HuH-7 (cell line): ENCODE measurements at regions not wholly inside any gene's neighbourhood (a gene's known extent, or its start where the extent isn't known, plus 50 kb on each side); places are given as distances from the start of the nearest gene placed in this dataset.
"Not testable (repeated sequence)": the region's sequence is repeated elsewhere in the genome, so short reads cannot be mapped to it uniquely, and the experiment has no call there.

Source experiments
- DNase-seq: peaks from one replicate; pipeline ENCODE4 v3.0.0; 2011; ENCODE audit warnings: low spot score

DNA sequence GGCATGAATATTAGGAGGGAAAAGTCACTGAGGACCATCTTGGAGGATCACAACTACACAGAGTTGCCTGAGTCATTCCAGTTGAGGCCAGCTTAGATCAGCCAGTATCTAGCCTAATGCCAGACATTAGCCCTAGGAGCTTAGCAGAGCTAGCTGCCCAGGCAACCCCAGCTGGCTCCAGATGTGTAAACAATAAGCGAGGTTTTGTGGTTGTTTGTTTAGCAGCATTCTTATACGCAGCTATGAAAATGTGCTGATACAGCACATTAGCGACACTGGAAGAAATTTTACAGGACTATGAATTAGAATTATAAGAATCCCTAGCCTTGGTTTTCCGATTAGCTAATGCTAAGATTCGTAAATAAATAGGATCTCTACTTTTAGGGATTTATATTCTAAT is 59.3 kb downstream of the BTBD3 start:
- DNase-seq, result no peak

DNA sequence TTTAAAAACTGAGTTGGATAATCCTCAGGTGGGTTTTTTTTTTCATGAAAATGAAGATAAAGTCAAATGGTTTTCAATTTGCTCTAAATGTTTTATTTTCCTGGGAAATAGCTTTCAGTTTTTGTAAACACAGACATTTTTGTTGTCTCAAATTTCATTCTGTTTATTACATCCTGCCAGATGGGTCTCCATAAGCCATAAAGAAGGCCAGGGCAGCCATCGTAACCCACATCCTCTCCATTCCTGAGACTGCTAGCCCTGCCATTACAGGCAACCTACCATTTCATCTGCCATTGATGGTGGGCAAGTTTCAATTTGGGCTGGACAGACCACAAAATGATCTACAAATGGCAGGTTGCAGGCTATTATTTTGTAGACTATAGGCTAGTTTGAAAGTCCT is 60.8 kb downstream of the BTBD3 start:
- no peak for DNase-seq

DNA sequence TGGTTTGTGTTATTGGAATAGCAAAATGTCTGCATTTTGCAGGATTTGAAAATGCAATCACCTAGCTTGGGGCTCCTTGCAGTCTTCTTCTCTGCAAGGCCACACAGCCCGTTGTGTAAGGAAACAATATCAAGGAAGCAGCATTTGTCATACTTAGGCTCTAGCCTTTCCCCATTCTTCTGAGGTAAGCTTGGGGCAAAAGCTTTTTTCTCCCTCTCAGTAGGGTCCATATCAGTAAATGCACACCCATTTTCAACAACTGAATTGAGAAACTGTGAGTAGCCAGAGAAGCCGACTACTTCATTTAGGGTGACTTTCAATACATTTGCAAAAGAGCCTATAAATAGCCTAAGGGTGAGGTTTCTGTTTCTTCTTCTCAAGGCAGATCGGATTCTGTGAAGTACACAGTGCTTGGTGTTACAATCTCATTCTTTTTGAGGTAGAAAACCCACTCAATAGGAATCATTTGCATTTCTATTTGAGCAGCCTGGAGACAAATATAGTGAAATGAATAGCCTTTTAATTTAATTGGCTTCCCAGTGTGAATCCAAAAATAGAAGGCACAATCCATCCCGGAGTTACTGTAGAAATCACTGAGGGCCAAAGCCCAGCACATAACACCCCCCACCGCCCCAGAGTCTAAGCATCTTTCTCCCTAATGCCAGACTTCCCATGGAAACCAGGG is 61.8 kb downstream of the BTBD3 start:
- DNase-seq, result no peak

DNA sequence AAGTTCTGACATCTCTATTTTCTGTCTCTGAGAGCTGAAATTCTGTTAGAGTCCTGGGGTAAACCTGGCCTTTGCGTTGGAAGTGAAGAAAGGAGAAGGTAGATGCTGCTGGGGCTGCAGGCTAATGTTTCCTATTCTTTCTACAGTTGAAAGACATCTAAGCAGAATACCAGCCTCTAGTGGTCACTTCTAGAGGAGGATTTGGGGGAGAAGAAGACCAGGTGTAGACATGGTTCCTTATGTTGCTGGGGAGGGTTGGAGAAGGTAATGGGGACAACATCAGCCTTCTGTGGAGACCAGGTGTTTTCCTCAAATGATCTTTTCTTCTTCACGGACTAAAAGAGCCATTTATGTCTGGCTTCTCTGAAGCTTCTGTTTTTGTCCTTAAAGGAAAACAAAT is 62.6 kb downstream of the BTBD3 start:
- DNase-seq, result no peak

DNA sequence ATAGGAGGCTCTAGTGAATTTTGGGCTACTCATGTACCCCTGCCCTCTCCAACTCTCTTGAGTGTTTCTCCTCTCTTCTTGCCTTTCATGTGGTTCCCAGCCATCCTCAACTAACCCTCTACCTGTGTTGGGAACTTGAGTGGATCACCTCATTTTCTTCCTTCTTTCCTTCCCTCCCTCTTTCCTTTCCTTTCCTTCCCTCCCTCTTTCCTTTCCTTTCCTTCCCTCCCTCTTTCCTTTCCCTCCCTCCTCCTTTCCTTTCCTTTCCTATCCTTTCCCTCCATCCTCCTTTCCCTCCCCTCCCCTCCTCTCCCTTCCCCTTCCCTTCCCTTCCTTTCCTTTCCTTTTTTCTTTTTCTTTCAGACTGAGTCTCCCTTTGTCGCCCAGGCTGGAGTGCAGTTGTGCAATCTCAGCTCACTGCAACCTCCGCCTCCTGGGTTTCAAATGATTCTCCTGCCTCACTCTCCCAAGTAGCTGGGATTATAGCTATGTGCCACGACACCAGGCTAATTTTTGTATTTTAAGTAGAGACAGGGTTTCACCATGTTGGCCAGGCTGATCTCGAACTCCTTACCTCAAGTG is 63.8 kb downstream of the BTBD3 start:
- DNase-seq, result no peak

DNA sequence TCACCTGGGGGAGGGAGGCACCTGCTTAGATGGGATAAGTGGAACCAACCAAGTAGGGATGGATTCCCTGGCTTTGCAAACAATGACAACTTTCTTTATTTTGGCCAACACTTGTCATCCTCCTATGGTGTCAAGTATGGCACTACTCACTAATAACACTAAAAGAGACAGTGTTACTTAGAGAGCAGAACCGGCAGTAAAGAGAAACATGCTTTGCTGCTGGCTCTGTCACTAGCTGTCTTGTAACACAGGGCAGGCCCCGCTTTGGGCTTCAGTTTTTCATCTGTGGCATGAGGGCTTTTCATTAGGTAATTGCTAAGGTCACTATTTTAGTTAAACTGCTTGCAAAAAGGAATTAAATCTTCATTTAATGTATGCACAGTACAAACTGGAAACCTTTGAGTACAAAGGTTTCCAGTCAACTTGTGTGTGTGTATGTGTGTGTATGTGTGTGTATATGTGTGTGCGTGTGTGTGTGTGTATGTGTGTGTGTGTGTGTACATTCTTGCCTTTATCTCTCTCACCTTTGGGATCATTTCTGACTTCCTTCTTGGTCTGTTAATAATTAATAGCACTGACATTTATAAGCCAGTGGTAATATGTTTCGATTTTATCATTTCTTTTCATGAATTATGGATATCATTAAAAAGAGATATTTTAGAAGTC is 64.7 kb downstream of the BTBD3 start:
- peak; percentile 22 for DNase-seq

DNA sequence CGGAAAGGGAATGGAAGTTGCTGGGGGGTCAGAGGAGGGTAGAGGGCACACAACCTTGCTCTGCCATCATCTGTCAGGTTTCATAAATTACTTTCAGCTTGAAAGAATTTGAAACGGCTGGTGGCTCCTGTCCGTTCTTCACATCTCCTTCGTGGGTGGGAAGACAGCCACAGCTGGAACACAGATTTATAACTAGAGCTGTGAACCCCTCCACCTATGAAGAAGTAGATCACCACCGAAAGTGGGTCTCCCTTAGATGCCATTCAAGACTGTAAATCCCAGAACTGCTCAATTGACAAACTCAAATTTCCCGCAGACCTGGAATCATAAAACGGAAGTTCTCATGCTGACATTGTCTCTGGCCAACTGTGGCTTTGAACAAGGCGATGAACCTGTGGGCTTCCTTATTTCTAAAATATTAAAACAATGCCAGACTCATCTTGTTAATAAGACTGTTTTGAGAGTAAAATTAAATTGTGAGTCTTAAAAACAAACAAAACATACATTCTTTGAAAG is 65.3 kb downstream of the BTBD3 start:
- no peak for DNase-seq

DNA sequence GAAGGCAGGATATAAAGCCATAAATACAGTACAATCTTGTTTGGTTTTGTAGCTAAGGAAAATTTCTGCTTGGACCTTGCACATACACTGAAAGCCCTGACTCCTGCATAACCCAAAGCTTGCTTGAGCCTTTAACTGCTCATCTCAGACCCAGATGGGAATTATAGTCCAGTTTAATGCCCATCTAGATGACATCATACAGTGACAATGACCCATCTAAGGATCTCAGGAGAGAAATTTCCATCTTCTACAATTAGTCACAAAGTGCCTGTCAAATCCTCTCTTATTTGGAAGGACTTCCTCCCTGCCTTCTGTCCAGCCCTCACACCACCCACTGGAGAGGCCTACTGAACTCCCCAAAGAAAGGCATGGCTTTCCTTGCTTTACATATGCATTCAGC is 69.3 kb downstream of the BTBD3 start:
- no peak for DNase-seq

DNA sequence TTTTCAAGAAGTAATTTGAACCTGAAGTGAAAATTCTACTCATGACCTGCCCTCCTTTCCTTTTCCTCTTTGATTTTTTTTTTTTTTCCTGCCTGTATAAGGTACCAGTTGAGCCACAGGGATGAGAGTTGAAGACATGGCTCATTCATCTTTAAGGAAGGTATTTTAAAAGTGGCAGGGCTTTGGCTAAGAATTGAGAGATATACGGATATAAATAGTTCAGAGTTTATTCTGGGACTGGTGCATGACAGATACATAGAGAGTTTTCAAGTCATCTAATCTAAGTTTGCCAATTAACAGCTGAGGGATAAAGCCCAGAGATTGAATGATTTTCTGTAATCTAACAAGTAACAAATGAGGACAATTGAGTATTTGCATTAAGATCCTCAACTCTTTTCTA is 69.8 kb downstream of the BTBD3 start:
- no peak for DNase-seq

DNA sequence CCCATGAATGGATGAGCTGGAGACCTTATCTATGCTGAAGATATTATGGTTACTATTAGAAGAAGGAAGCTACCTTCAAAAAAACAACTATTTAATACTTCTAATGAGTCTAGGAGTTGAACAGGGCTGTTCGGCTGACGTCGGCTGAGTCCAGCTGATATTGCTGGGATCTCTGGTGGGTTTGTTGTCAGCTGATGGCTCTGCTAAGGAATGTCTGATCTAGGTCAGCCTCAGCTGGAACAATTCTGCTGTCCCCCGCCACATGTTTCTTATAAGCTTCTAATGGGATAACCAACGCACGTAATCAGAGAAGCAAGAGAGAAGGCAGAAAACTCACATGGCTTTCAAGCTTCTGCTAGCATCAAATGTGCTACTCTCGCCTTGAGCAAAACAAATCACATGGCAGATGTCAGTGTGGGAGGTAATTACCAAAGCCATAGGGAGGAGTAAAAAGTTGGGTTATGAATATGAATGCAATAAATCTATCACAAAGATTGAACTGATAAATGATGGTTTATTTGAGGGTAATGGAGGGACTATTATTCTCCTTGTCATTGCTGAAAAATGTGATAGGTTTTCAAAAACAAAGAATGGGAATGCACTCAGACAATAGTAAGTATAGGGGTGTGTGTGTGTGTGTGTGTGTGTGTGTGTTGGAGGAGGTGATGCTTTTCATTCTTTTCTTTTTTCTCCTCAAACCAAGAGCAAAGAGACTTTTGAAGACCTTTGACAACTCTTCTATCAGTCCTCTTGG is 71.5 kb downstream of the BTBD3 start:
- no peak for DNase-seq

DNA sequence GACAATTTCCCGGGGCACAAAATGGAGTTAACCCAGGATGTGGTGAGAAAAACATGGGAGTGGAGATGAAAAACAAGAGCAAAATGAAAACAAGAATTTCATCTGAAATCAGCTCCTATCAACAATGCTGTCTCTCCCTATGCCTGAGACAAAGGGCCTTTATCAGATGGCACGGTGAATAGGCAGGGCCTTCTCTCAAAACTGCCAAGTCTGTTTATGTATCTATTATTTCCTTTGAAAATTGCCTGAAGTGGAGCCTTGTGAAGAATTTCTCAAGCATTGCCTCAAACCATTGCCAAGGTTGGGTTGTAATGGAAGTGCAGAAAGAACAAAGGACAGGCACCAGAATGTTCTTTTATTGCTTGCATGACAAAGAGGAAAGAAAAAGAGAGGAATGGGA is 74.7 kb downstream of the BTBD3 start:
- DNase-seq, result no peak

DNA sequence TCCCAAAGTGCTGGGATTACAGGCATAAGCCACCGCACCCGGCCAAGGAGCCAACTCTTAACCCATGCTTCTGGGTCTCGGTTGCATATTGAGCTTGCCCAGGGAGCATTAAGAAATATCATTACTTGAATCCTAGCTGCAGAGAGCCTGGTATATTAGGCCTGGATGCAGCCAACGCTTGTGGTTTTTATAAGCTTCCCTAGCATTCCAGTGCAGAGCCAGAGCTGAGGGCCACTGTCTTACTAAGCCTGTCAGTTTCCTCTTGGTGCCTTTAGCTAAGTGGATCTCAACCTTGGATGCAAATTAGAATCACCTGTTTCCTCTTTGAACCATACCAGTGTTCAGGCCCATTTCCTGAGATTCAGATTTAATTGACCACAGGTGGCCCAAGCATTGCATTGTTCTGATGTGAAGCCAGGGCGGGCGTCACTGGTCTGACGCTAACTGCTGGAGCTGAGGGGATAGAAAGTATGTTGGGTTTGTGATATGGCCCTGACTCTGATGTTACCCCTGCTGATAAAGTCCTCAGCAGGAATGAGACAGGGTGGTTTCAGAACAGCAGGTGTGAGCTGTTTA is 76.3 kb downstream of the BTBD3 start:
- no peak for DNase-seq

DNA sequence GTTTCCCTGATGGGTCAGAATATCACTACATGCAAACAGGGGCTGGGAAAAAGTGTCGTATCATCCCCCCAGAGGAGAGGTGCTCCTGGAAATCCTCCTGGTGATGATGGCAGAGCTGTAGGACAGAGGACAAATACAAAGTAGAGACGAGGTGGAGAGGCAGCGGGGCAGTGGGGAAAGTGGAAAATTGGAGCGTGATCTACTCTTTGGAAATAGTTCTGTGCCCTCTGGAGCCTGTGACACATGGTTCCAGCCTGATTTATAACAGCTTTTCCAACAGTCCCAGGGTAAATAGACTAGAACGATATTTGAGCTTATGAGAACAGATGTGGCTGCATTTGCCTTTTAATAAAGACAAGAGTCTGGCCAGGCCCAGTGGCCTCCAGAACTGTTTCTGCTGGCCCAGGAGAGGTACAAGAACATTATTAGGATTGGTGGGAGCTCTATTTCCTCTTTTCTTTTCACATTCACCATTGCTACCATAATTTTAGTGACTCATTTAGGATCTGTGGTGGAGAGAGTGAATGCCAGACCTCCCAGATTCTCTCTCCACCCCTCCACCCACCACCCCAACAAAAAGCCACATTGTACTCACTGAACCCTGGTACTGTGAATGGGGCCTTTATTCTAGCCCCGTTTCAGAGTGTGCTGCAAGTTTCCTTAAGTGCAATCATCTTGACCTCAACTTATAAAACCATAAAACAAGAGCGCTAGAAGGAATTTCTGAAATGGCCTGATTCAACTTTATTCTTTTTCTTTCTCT is 78.3 kb downstream of the BTBD3 start:
- DNase-seq, result no peak

DNA sequence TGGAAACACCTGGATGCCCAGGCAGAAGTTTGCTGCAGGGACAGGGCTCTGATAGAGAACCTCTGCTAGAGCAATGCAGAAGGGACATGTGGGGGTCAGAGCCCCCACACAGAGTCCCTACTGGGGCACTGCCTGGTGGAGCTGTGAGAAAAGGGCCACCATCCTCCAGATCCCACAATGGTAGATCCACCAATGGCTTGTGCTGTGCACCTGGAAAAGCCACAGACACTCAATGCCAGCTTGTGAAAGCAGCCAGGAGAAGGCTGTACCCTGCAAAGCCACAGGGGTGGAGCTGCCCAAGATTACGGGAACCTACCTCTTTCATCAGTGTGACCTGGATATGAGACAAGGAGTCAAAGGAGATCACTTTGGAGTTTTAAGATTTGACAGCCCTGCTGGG is 87.1 kb downstream of the BTBD3 start:
- not testable (repeated sequence) for DNase-seq

DNA sequence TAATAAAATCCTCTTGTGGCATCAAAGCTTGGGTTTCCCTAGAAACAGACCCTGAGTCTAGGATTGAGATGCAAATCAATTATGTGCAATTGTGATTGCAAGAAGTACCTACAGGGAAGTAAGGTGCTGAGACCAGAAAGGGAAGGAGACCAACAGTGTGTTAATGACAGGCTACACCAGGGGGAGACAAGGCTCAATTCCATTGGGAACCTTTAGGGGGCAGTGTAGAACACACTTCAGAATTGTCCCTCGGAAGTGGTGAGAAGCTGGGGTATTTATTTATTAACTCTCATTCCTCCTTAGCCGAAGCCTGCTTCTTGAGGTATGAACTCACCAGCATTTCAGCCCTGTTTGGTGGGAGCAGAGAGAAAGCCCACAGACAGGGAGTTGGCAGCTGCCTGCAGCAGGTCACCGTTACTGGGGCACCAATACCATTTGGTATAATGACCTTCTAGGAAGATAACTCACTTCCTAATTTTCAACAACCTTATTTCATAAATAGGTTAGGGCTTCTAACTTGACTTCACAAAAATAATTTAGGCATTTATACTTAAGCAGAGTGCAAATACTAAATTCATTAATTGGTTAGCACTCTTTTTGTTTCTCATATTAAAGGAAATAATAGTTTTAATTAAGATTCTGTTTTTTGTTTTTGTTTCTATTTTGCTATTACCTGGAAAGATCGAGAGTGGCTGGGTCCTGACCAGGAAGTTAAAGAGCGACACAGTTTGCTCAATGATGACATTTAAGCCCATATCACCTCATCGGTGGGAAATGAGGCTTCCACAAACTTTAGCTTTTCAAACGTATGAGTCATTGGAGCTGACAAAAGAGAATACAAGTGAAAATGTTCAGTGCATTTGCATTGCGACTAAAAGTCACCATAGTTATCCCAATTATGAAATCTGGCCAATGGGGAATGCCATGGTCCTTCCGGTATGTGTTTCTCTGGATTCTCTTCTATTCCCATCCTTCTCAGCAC is 94.8 kb downstream of the BTBD3 start:
- DNase-seq, result peak; percentile 85

DNA sequence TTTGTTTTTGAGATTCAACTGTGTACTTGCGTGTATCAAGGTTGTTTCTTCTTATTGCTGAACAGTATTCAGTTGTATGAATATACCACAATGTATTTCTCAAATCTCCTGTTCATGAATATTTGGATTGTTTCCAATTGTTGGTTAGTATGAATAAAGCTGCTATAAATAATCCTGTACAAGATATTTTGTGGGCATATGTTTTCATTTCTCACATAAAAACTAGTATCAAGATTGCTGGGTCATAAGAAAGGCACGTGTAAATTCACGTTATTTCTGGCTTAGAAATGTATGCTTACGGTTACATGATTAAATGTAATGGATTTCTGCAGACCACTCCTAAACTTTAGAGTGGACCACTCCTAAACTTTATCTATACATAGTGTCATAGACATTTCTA is 96.6 kb downstream of the BTBD3 start:
- no peak for DNase-seq

DNA sequence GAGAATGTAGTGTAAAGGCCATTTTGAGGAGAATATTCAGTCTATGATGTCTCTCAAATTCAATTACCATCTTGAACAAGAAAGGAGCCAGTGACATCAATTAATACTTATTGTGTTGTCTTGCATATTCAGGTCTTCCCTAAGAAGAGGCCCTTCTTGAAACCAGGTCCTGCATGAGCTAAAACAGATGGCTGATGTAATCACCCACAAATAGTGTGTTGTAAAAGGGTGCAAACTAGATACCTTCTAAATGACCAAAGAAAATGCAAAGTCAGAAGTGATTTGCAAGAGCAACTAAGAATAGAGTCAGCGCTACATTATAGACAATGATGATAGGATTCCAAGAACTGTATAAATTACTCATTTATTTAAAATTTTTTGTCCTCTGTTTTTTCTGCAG is 97.0 kb downstream of the BTBD3 start:
- DNase-seq, result no peak

DNA sequence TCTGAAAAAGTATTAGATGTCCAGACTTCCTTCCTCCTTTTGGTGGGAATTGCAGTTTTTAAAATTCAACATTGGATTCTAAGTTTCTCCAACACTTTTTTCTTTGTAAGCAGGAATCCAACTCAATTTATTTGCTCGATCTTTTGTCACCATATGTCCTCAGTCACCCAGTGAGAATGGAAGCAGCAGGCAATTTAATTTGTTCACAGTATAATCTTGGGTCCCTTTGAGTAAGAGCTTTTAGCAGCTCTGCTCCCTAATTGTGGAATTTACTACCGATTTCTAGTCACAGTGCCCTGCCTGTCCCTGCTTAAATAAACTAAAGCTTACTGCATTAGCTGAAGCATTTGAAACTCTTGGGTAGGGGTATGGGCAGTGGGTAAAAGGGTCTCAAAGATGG is 98.6 kb downstream of the BTBD3 start:
- no peak for DNase-seq

DNA sequence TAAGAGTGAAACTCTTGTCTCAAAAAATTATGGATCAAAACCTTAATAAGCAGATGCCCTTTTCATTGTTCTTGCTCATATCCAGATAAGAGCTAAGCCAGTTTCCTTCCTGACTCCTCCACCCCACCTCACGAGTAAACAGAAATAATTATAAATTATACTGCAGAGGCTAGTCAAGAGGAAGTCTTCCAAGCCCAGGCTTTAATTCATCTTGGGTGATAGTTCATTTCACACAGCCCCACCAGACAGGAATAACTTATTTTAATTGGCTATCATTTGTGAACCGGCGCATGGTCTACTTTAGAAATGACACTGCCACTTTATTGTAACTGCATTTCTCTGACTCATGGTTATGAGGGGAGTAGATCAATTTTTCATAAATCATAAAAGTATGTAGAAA is 102.0 kb downstream of the BTBD3 start:
- DNase-seq, result no peak

DNA sequence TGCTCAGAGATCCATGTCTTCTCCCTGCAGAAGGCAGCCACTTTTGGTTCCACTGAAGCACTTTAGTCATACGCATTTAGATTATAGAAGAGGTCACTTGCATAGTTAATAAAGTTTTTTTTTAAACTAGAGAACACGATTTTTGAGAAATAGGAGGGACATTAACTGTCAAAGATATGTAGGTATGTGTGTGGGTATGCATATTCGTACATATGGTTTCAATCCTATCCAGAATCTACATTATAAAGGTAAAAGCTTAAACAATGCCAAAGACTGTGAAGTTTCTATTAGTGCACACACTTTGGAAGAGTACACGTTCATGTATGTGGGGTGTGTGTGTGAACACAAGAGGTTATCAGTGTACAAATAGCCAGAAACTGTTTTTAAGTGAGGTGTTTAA is 103.2 kb downstream of the BTBD3 start:
- no peak for DNase-seq
